ENCODE measurements at regions not wholly inside any gene's neighbourhood (a gene's known extent, or its start where the extent isn't known, plus 50 kb on each side); places are given as distances from the start of the nearest gene placed in this dataset.

- TF ChIP-seq EZH2phosphoT487 (IDR thresholded peaks at IDR 0.05; ENCODE audit: low read depth) (no peak), CTCF (IDR thresholded peaks at IDR 0.05; ENCODE audit: low read depth, low read length) (no peak)
Measured at GRCh38 chr10:129293991-129294700, 172.9 kb upstream of the MGMT start.

All from OCI-LY3 (cell line).